ENCODE measurements at regions not wholly inside any gene's neighbourhood (a gene's known extent, or its start where the extent isn't known, plus 50 kb on each side); places are given as distances from the start of the nearest gene placed in this dataset.

DNA sequence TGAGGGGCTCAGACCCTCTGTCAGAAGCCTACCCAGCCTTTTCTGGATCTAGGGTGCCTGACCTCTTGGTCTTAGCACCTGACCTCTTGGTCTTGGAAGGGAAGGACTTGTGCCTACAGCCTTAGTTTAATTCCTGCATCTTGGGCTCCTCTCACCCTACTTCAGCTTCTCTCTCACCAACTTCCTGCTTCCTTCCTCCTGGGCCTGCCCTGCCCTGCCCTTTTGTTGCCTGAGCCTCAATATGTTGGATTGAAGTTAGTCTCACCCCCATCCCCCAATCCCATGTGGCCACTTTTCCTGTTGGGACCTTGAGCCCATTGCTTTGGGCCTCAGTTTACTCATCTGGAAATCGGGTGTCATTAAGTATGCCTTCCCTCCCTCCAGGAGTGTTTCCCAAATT is 206.2 kb upstream of the SKOR2 start:
- DNase-seq: no peak

- DNase-seq: no peak
Observed at GRCh38 chr18:47453038-47453437, 201.6 kb upstream of the SKOR2 start.

DNA sequence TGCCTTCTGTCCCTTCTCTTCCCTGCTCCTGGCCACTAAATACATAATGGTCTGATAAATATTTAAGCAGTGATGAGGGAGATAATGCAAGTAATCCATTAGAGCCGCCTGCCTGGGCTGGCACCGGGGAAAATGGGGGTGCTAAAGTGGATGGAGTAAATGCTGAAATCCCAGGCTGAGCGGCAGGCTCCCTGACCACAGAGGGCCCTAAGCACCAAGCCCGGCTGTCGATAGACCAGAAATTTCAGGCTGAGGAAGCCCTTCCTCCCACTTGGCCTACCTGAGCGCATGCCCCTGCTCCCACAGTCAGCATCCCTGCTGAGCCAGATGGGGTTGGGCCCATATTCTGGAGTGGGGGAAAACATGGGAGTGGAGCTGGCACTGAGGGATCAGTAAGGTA is 197.5 kb upstream of the SKOR2 start:
- no peak for DNase-seq

DNA sequence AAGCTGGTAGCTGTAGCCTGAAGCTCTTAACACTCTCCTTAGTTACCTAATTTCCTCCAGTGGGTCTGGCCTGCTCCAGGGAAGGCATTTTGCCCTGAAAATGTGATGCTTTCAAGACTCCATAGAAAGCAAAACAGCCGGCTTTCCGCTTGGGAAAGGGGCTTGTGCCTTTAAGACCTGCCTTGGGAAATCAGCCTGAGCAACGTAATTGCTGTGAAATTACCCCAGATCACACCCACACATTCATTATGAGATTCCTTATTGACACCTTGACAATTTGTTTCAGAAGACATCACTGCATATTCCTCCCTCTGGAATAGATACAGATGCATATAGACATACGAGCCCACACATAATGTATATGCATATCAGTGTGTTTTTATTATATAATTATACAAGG is 190.5 kb upstream of the SKOR2 start:
- DNase-seq: no peak

DNA sequence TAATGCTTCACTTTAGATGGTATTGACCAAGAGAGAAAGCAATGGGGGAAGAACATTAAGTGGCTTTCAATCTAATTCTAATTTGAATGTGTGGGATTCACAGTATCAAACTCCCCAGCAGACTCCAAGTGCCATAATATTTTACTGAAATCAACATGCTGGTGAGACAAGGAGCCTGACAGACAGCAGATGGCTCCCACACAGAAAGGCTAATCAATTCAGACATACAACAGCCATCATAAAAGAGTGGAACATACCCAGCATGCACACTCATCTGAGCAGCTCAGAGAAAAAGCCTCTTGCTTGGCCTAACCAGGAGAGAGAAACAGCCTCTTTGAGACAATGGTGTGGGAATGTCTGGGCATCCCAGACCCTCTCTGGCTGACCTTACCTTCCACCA is 186.5 kb upstream of the SKOR2 start:
- DNase-seq: no peak

- no peak for DNase-seq
Observed at GRCh38 chr18:47436871-47437270, 185.4 kb upstream of the SKOR2 start.

GRCh38 chr18:47434214-47434746 is 182.8 kb upstream of the SKOR2 start:
- DNase-seq: no peak

DNA sequence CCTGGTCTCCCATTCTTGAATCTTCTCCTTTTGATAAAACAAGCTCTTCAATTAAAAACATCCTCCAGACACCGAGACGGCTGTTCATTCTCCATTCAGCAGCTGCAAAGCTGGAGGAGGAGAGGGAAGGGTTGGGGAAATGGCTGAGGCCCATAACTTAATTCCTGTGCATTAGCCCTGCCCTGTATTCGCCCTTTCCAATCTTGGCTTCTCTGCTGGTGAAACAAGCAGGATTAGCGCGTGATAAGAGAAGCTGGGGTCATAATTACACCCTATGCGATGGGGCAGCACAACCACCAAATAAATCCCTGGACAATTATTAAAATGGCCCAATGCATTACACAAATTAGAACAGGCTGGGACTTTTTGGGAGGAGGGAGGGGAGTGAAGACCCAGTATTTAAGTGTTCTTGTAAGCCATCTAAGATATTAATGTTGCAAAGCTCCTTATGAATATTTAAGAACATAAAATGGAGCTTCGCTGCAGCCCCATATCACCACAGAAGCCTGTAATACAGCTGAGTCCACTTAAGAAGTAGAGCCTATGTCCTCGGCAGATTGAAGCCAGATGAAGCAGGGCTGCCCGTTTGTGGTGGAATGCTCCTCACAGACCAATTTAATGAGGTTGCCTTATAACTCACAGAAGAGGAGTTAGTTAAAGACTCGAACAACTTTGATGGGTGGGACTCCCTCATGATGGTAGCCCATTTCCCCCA is 176.6 kb upstream of the SKOR2 start:
- DNase-seq: no peak

DNA sequence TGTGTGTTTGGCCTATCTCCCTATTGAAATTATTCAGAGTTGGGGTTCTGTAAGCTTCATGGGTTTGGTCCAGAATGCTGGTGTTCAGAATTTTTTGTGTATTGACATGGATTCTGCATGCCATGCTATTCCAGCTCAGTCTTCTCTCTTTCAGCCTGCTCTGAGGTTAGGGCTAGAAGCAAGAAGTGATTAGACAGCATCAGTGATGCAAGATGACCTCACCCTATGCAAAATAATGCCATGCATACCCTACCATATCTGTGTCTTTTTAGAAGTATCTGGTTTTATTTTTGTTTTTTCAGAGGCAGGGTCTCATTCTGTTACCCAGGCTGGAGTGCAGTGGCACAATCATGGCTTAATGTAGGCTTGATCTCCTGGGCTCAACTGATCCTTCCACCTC is 175.6 kb upstream of the SKOR2 start:
- DNase-seq: no peak

DNA sequence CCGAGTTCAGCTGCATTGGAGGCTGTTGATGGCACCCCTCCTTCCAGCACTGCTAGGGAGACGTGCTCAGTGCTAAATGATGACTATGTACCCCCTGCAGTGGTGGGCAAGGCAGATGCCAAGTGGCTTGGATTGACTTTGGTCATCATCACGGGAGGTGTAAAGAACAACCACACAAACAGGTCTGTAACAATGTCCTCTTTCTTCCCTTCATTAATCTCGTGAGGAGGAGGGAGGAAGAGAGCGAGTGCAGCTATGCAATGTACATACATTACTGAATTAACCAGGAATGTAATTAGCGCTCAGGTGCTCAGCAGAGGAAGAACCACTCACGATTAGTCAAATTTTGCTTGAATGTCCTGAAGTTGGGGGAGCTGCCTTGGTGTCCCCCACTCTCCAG is 173.9 kb upstream of the SKOR2 start:
- DNase-seq: no peak

DNA sequence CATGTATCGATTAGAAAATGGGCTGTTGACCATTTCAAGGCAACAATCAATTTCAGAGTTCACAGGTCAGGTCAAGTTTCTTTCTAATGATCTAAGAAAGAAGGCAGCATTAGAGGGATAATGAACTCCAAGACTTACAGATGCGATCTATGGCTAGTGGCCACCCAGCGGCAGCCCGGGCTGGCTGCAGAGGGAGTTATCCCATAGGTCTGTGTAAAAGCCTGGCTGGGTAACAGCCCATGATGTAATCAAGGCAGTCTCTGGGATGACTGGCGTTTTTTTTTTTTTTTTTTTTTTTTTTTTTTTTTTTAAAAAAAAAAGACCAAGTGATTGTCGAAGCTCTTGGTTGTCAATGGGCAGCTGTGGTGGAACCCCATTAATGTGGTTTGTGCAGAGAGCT is 171.1 kb upstream of the SKOR2 start:
- no peak for DNase-seq

- no peak for DNase-seq
Observed at GRCh38 chr18:47420130-47420529, 168.7 kb upstream of the SKOR2 start.

DNA sequence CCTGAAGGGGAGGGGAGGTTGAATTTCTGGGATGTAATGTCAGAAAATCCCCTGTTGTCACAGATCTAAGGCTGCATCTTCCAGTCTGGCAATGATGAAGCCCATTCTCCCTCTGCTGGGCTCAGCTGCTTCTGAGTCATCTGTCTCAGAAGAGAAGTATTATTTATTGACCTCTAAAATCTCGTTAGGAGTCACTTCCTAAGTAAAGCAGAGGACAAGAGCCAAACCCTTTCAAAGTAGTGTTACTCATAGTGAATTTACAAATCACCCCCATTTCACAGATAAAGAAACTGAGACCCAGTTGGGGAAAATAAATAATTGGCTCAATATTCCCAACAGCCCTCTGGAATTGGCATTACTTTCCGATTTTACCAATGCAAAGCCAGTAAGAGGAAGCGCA is 167.3 kb upstream of the SKOR2 start:
- DNase-seq: no peak

DNA sequence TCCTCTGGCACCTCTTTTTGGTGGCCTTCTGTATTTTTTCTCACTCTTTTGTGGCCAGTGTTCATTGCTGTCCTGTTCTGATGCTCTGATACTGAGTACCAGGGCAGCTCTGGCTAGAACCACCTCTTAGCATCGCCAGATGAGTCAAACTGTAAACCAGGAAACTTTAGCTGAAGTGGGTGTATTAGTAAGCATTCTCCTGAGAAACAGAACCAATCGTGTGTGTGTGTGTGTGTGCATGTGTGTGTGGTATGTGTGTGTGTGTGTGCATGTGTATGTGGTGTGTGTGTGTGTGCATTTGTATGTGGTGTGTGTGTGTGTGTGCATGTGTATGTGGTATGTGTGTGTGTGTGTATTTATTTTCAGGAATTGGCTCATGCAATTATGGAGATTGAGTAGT is 166.3 kb upstream of the SKOR2 start:
- peak; percentile 22 for DNase-seq

DNA sequence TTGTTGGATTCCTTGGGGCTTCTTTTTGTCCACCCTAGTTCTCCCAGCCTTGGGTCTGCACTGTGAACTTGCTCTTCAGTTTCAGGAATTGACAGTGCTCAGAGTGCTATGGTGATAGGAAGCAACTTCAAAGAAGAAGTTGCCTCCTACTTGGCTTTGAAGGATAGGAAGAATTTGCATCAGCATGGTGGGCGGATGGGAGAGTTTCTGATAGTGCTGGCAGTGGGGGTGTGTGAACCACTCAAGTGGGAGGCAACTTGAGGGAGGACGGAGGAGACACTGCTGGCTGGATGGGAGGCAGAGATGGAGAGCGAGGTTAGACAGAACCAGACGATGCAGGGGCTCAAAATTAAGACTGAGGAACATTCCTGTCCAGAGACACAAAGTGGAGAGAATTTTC is 164.4 kb upstream of the SKOR2 start:
- DNase-seq: no peak

- no peak for DNase-seq
Observed at GRCh38 chr18:47413327-47413726, 161.9 kb upstream of the SKOR2 start.

- no peak for DNase-seq
Observed at GRCh38 chr18:47412924-47413323, 161.5 kb upstream of the SKOR2 start.

- DNase-seq: no peak
Observed at GRCh38 chr18:47411159-47411558, 159.7 kb upstream of the SKOR2 start.

GRCh38 chr18:47410139-47410538 is 158.7 kb upstream of the SKOR2 start:
- DNase-seq: no peak

DNA sequence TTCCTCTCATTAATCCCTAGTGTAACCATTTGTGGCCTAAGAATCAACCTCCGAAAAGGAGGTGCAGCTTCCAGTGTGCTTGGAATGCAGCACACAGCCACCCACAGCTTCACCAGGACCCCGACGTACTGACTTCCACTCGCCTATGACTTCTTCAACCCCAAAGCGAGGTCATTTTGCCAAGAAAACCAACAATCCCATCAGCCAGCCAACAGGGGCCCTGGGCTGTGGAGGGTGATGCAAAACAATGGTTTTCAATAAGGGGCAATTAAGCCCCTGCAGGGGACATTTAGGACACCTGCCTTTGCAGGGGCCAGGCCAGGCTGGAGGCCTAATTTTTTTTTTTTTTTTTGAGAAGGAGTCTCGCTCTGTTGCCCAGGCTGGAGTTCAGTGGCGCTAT is 158.1 kb upstream of the SKOR2 start:
- DNase-seq: no peak

DNA sequence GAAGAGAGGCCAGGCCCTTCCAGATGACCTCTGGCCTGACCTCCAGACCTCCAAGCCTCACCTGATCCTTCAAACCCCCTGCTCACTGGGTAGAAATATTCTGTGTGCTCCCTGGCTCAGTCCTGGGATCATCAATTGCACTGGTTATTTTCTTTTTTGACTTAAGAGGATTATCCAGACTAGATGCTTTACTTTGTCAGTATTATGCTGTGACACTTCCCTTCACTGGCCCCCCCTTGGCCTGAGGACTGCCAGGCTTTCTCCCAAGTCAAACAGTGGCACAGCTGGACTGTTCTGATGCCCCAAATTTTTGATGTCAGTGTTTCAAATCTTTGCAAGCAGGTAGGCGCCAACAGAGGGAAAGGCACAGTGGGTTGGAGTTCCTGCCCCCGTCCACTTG is 156.3 kb upstream of the SKOR2 start:
- no peak for DNase-seq

DNA sequence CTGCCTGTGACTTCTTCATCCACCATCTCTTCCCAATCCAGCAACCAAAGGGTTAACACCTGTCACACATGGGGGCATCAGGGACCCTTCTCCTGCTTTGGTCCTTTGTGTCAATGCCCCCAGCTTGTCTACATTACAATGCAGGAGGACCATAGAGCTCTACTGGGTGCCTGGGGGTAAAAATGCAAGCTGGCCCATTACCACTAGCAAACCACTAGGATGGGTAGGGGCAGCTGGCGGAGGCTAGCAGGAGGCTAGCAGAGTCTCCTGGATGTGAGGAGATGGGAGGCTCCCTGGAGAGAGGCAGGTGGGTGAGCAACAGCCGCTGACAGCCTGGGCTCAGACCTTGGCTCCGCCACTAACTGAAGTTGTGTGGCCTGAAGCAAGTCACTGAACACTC is 153.4 kb upstream of the SKOR2 start:
- no peak for DNase-seq

DNA sequence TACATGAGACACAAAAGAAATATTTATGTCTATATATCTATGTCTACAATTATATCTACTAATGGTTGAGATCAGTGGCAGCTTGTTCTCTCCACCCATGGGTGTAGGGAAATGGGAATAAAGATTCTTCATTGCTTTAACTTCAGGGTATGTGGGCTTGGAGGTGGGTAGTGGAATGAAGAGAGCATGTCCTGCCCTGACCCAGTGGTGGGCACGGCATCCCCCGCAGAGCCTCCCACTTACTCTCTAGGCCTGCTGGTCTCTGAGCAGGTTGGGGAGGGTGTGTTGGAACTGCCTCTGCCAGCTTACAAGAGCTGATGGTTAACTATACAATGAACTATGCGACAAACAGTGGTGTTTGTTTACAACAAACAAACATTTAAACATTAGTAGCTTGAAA is 152.5 kb upstream of the SKOR2 start:
- DNase-seq: no peak

DNA sequence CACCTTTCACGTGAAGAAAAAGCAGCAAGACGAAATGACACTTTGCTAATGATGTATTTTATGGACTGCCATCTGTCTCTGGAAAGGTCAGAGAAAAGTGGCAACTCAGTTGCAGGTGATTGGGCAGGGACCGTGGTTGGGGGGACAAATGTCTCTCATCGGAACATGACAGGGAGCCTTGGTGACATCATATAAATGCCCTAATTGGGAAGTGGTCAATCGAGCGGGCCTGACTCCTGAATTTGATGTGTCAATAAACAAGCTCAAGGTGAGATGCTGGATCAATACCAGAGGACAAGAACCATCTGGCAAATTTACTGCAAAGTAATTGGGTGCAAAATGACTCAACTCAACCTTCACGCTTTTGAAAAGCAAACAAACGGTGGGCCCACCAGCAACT is 151.9 kb upstream of the SKOR2 start:
- DNase-seq: no peak

DNA sequence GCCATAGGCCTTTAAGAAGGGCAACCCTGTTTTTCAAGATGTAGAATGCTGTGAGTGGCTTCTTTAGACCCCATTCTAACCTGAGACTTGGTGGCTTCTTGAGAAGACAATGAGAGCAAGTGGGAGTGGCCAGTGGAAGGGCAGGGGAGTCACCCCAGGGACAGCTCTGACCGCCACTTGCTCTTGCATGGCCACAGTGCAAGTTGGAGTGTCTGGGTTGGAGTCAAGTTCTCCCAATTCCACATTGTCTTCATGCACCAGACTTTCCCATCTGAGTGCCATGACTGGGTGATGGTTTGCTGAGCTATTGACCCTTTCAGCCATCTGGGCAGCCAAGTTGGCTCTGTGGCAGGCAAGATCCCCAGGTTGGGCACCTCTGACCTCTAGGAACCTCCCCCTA is 148.0 kb upstream of the SKOR2 start:
- DNase-seq: no peak

All from activated CD4-positive, alpha-beta T cell treated with anti-CD3 and anti-CD28 coated beads, Interleukin-2, Interleukin-6, amounts not matched to agents 100 ng/mL and 50 ng/mL, durations not matched to agents 16 hours and 8 hours (primary cell).